WTC11 (cell line): ENCODE measurements at regions not wholly inside any gene's neighbourhood (a gene's known extent, or its start where the extent isn't known, plus 50 kb on each side); places are given as distances from the start of the nearest gene placed in this dataset.

Experiments used
- CREB1 ChIP-seq: sonication (generic); formaldehyde crosslinking; IDR thresholded peaks from 2 replicates; pipeline ENCODE4 v1.8.0; 2023; ENCODE audit warnings: mild to moderate bottlenecking, missing genetic modification reagents
- FOXJ3 ChIP-seq: sonication (generic); formaldehyde crosslinking; IDR thresholded peaks from 2 replicates; pipeline ENCODE4 v1.9.0; 2021; ENCODE audit warnings: missing genetic modification reagents, mild to moderate bottlenecking, borderline replicate concordance
- NFYB ChIP-seq: sonication (generic); formaldehyde crosslinking; conservative IDR thresholded peaks from 2 replicates; pipeline ENCODE4 v1.8.0; 2022; ENCODE audit warnings: low read depth, missing genetic modification reagents
- NR3C1 ChIP-seq: sonication (generic); formaldehyde crosslinking; conservative IDR thresholded peaks from 2 replicates; pipeline ENCODE4 v1.8.1; 2023; ENCODE audit warnings: low read depth, mild to moderate bottlenecking, missing genetic modification reagents
- ZNF416 ChIP-seq: fragments of 250-450 bp; sonication (Bioruptor Pico); IDR thresholded peaks from 2 replicates; pipeline ENCODE4 v1.9.0; 2021; ENCODE audit warnings: mild to moderate bottlenecking, inconsistent platforms
- TF ChIP-seq, protein P1 (sequence below): sonication (generic); formaldehyde crosslinking; IDR thresholded peaks from 2 replicates; pipeline ENCODE4 v1.8.0; 2023; ENCODE audit warnings: missing genetic modification reagents, mild to moderate bottlenecking, borderline replicate concordance
- TF ChIP-seq, protein P2 (sequence below): fragments of 200-600 bp; IDR thresholded peaks from 2 replicates; pipeline ENCODE4 v1.8.0; 2022; ENCODE audit warnings: antibody characterized with exemption
- TF ChIP-seq, protein P3 (sequence below): sonication (generic); formaldehyde crosslinking; IDR thresholded peaks from 2 replicates; pipeline ENCODE4 v1.8.0; 2022; ENCODE audit warnings: mild to moderate bottlenecking, missing genetic modification reagents
- TF ChIP-seq, protein P4 (sequence below): fragments of 250-450 bp; sonication (Bioruptor Pico); IDR thresholded peaks from 2 replicates; pipeline ENCODE4 v2.1.2; 2022; ENCODE audit warnings: mild to moderate bottlenecking, moderate library complexity
- TF ChIP-seq, protein P5 (sequence below): sonication (generic); formaldehyde crosslinking; conservative IDR thresholded peaks from 2 replicates; pipeline ENCODE4 v1.8.1; 2022; ENCODE audit warnings: mild to moderate bottlenecking, missing genetic modification reagents

DNA sequence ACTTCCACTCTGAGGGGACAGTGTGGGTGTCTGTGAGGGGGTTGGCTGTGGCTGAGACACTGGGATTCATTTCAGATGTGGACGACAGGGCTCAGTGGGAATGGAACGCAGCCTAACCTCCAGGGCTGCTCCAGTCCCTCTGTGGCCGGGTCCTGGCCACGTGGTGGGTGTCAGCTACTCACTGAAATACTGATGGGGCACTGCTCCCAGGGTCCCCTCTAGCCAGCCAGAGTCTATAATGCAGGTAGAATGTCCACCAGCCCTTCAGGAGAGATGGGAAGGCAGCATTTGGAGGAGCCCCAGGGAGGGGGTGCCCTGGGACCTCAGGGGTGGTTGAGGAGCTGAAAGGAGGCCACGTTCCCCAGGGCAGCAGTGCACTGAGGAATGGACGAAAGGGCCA lies 87.2 kb upstream of the LANCL2 start:
- no peak for TF ChIP-seq ZNF416 (CRISPR knock-in tag)
- TF ChIP-seq, protein P1, sequence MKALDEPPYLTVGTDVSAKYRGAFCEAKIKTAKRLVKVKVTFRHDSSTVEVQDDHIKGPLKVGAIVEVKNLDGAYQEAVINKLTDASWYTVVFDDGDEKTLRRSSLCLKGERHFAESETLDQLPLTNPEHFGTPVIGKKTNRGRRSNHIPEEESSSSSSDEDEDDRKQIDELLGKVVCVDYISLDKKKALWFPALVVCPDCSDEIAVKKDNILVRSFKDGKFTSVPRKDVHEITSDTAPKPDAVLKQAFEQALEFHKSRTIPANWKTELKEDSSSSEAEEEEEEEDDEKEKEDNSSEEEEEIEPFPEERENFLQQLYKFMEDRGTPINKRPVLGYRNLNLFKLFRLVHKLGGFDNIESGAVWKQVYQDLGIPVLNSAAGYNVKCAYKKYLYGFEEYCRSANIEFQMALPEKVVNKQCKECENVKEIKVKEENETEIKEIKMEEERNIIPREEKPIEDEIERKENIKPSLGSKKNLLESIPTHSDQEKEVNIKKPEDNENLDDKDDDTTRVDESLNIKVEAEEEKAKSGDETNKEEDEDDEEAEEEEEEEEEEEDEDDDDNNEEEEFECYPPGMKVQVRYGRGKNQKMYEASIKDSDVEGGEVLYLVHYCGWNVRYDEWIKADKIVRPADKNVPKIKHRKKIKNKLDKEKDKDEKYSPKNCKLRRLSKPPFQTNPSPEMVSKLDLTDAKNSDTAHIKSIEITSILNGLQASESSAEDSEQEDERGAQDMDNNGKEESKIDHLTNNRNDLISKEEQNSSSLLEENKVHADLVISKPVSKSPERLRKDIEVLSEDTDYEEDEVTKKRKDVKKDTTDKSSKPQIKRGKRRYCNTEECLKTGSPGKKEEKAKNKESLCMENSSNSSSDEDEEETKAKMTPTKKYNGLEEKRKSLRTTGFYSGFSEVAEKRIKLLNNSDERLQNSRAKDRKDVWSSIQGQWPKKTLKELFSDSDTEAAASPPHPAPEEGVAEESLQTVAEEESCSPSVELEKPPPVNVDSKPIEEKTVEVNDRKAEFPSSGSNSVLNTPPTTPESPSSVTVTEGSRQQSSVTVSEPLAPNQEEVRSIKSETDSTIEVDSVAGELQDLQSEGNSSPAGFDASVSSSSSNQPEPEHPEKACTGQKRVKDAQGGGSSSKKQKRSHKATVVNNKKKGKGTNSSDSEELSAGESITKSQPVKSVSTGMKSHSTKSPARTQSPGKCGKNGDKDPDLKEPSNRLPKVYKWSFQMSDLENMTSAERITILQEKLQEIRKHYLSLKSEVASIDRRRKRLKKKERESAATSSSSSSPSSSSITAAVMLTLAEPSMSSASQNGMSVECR (CRISPR knock-in tag) = no peak
- TF ChIP-seq CREB1 = no peak
- TF ChIP-seq, protein P2, sequence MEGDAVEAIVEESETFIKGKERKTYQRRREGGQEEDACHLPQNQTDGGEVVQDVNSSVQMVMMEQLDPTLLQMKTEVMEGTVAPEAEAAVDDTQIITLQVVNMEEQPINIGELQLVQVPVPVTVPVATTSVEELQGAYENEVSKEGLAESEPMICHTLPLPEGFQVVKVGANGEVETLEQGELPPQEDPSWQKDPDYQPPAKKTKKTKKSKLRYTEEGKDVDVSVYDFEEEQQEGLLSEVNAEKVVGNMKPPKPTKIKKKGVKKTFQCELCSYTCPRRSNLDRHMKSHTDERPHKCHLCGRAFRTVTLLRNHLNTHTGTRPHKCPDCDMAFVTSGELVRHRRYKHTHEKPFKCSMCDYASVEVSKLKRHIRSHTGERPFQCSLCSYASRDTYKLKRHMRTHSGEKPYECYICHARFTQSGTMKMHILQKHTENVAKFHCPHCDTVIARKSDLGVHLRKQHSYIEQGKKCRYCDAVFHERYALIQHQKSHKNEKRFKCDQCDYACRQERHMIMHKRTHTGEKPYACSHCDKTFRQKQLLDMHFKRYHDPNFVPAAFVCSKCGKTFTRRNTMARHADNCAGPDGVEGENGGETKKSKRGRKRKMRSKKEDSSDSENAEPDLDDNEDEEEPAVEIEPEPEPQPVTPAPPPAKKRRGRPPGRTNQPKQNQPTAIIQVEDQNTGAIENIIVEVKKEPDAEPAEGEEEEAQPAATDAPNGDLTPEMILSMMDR = no peak
- TF ChIP-seq, protein P3, sequence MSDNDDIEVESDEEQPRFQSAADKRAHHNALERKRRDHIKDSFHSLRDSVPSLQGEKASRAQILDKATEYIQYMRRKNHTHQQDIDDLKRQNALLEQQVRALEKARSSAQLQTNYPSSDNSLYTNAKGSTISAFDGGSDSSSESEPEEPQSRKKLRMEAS = no peak
- no peak for TF ChIP-seq NFYB
- TF ChIP-seq, protein P4, sequence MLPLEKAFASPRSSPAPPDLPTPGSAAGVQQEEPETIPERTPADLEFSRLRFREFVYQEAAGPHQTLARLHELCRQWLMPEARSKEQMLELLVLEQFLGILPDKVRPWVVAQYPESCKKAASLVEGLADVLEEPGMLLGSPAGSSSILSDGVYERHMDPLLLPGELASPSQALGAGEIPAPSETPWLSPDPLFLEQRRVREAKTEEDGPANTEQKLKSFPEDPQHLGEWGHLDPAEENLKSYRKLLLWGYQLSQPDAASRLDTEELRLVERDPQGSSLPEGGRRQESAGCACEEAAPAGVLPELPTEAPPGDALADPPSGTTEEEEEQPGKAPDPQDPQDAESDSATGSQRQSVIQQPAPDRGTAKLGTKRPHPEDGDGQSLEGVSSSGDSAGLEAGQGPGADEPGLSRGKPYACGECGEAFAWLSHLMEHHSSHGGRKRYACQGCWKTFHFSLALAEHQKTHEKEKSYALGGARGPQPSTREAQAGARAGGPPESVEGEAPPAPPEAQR (CRISPR knock-in tag) = no peak
- no peak for TF ChIP-seq FOXJ3 (CRISPR knock-in tag)
- TF ChIP-seq NR3C1 (CRISPR knock-in tag) = no peak
- TF ChIP-seq, protein P5, sequence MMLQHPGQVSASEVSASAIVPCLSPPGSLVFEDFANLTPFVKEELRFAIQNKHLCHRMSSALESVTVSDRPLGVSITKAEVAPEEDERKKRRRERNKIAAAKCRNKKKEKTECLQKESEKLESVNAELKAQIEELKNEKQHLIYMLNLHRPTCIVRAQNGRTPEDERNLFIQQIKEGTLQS (CRISPR knock-in tag) = no peak
